CD4-positive, alpha-beta T cell (primary cell): ENCODE measurements at regions not wholly inside any gene's neighbourhood (a gene's known extent, or its start where the extent isn't known, plus 50 kb on each side); places are given as distances from the start of the nearest gene placed in this dataset.

ENCODE experiments used
- ATAC-seq: fragments of 200-7000 bp; cut with Tn5 transposase; one replicate; pipeline ENCODE4 v1.10.0; 2022; ENCODE audit warnings: mild to moderate bottlenecking; ENCODE audit not compliant: poor library complexity
- CTCF ChIA-PET: fragments of 350-600 bp; sonication (Branson Sonifier 250); formaldehyde crosslinking; loops from one replicate; lab custom pipeline; 2021; ENCODE audit warnings: antibody characterized with exemption, inconsistent platforms; lab: Charles Lee
- POLR2A ChIA-PET: fragments of 350-600 bp; sonication (Branson Sonifier 250); formaldehyde crosslinking; loops from one replicate; lab custom pipeline; 2021; ENCODE audit warnings: antibody characterized with exemption, inconsistent platforms; lab: Charles Lee
- DNase-seq, 14 experiments: peaks; one replicate each; pipeline ENCODE4 v3.0.0-alpha.2; 2013 to 2020; ENCODE audit warnings: mixed read lengths in 2 of 14
- H3K27ac ChIP-seq, 2 donors: one replicate each; pipeline versions ENCODE4 v1.5.1 to v1.7.0; 2013; ENCODE audit warnings: low read length in 2 of 2, low read depth in 1 of 2, mild to moderate bottlenecking in 1 of 2
- H3K27me3 ChIP-seq, 2 experiments: 1 replicate in 1 of 2; 2 replicates in 1 of 2; pipeline versions ENCODE4 v1.6.1 to v1.7.0; 2013; ENCODE audit warnings: low read length in 2 of 2, control low read depth in 1 of 2, mild to moderate bottlenecking in 1 of 2, moderate library complexity in 1 of 2; ENCODE audit not compliant: insufficient read depth in 2 of 2, control insufficient read depth in 1 of 2
- H3K36me3 ChIP-seq: one replicate; pipeline ENCODE4 v1.6.1; 2013; ENCODE audit warnings: low read length, control low read depth; ENCODE audit not compliant: insufficient read depth
- H3K4me1 ChIP-seq: one replicate; pipeline ENCODE4 v1.6.1; 2013; ENCODE audit warnings: low read length, control low read depth; ENCODE audit not compliant: insufficient read depth
- H3K4me3 ChIP-seq: one replicate; pipeline ENCODE4 v1.5.1; 2013; ENCODE audit warnings: mild to moderate bottlenecking, low read length, moderate library complexity
- H3K9me3 ChIP-seq, 2 experiments: 1 replicate in 1 of 2; 2 replicates in 1 of 2; pipeline versions ENCODE4 v1.6.1 to v1.7.0; 2013; ENCODE audit warnings: low read length in 2 of 2, mild to moderate bottlenecking in 2 of 2, control low read depth in 1 of 2, moderate library complexity in 1 of 2; ENCODE audit not compliant: control insufficient read depth in 1 of 2, insufficient read depth in 1 of 2
- H3K27ac Mint-ChIP-seq: one replicate; pipeline ENCODE4 v1.8.0; 2020; ENCODE audit warnings: mixed read lengths
- H3K27me3 Mint-ChIP-seq: one replicate; pipeline ENCODE4 v1.8.0; 2021; ENCODE audit warnings: mixed read lengths
- H3K36me3 Mint-ChIP-seq: one replicate; pipeline ENCODE4 v1.8.0; 2021; ENCODE audit warnings: low read depth, mixed read lengths
- H3K4me1 Mint-ChIP-seq: one replicate; pipeline ENCODE4 v1.8.0; 2021; ENCODE audit warnings: low read depth, mixed read lengths
- H3K4me3 Mint-ChIP-seq: one replicate; pipeline ENCODE4 v1.8.0; 2020; ENCODE audit warnings: mild to moderate bottlenecking, mixed read lengths
- H3K9me3 Mint-ChIP-seq: one replicate; pipeline ENCODE4 v1.8.0; 2020; ENCODE audit warnings: mixed read lengths
- intact Hi-C, 2 experiments: fragments of 100-400 bp; cut with DNase I in 1 of 2; cut with micrococcal nuclease in 1 of 2; formaldehyde crosslinking; loops; one replicate each; pipeline versions ENCODE4 v1.15.1 to v1.9.0; 2023 to 2025; cut with DNase I, micrococcal nuclease
- TF ChIP-seq, protein P1 (sequence below): fragments of 200-600 bp; IDR thresholded peaks from one replicate; pipeline ENCODE4 v1.8.0; 2022; ENCODE audit warnings: antibody characterized with exemption, mild to moderate bottlenecking

DNA sequence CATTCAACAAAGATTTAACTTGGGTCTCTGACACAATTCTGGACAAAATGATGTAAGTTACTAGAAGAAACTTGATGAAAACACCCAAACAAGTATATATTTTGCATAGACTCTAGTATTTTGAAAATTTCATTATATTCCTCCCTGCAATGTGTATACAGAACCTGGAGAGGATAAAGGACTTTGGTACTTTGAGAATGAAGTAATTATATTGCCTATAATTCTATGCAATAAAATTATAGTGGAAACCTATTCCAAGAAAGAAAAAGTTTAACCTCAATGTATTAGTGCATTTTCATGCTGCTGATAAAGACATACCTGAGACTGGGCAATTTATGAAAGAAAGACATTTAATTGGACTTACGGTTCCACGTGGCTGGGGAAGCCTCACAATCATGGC is 1146.1 kb downstream of the KCNT2 start:
- no peaks in the 10 kb centered on the region for H3K9me3 Mint-ChIP-seq
- POLR2A ChIA-PET: no interaction called here
- intact Hi-C loops: no loop called here
- no peaks in the 10 kb centered on the region for H3K4me1 ChIP-seq
- DNase-seq: no peak
- TF ChIP-seq, protein P1, sequence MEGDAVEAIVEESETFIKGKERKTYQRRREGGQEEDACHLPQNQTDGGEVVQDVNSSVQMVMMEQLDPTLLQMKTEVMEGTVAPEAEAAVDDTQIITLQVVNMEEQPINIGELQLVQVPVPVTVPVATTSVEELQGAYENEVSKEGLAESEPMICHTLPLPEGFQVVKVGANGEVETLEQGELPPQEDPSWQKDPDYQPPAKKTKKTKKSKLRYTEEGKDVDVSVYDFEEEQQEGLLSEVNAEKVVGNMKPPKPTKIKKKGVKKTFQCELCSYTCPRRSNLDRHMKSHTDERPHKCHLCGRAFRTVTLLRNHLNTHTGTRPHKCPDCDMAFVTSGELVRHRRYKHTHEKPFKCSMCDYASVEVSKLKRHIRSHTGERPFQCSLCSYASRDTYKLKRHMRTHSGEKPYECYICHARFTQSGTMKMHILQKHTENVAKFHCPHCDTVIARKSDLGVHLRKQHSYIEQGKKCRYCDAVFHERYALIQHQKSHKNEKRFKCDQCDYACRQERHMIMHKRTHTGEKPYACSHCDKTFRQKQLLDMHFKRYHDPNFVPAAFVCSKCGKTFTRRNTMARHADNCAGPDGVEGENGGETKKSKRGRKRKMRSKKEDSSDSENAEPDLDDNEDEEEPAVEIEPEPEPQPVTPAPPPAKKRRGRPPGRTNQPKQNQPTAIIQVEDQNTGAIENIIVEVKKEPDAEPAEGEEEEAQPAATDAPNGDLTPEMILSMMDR: no peak
- CTCF ChIA-PET: no interaction called here
- H3K27me3 ChIP-seq: no peaks in the 10 kb centered on the region
- ATAC-seq: no peak
- no peaks in the 10 kb centered on the region for H3K4me1 Mint-ChIP-seq
- H3K4me3 Mint-ChIP-seq: no peak overlapping the region
- no peaks in the 10 kb centered on the region for H3K9me3 ChIP-seq
- H3K27ac ChIP-seq: no peak overlapping the region
- no peaks in the 10 kb centered on the region for H3K36me3 Mint-ChIP-seq
- H3K27me3 Mint-ChIP-seq: no peaks in the 10 kb centered on the region
- no peaks in the 10 kb centered on the region for H3K36me3 ChIP-seq
- no peak overlapping the region for H3K4me3 ChIP-seq
- no peak overlapping the region for H3K27ac Mint-ChIP-seq

DNA sequence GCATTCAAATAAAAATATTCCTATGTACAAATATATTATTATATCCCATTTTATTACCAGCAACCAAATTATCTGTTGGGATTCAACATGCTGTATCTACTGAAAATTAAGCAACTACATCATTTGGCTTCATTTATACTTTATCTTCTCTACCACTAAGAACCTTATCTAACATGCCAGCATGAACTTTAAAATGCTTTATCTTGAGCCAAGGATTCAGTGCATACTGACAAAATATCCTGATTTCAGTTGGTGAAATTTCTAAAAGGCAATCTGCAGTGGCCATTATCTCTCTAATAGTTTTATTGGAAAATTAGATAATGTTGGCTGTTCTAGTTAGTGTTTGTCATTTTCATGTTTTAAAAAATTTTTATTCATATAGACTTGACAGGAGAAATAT is 1149.9 kb downstream of the KCNT2 start:
- TF ChIP-seq, protein P1: no peak
- Histone ChIP-seq H3K4me3 (no peak overlapping the region), H3K27ac (no peak overlapping the region), H3K4me1 (no peaks in the 10 kb centered on the region), H3K27me3 (no peaks in the 10 kb centered on the region), H3K9me3 (no peaks in the 10 kb centered on the region), H3K36me3 (no peaks in the 10 kb centered on the region)
- CTCF ChIA-PET: no interaction called here
- POLR2A ChIA-PET: no interaction called here
- H3K27ac Mint-ChIP-seq: no peak overlapping the region
- no peaks in the 10 kb centered on the region for H3K36me3 Mint-ChIP-seq
- H3K4me3 Mint-ChIP-seq: no peak overlapping the region
- H3K9me3 Mint-ChIP-seq: peaks cover 5% of the 10 kb centered on the region
- H3K27me3 Mint-ChIP-seq: no peaks in the 10 kb centered on the region
- ATAC-seq (no peak), DNase-seq (no peak)
- no peaks in the 10 kb centered on the region for H3K4me1 Mint-ChIP-seq
- intact Hi-C loops: no loop called here

DNA sequence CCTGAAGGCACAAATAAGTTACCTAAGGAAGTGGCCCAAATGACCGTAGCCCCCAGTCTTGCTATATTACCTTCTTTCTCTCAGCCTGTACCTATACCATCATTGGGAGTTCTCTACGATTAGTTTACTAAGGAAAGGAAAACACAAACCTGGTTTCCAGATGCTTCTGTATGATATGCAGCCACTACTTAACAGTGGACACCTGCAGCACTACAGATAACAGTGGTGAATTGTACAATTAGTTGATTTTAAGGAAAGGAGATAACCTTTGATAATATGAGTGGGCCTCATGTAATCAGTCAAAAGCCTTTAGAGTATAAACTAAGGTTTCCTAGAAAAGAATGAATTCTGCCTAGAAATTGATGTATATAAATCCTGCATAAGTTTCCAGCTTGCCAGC is 1157.4 kb downstream of the KCNT2 start:
- Mint-ChIP-seq H3K27me3 (no peaks in the 10 kb centered on the region), H3K4me1 (no peaks in the 10 kb centered on the region), H3K9me3 (no peaks in the 10 kb centered on the region), H3K4me3 (no peak overlapping the region), H3K27ac (no peak overlapping the region), H3K36me3 (no peaks in the 10 kb centered on the region)
- TF ChIP-seq, protein P1: no peak
- no peaks in the 10 kb centered on the region for H3K36me3 ChIP-seq
- DNase-seq (no peak), ATAC-seq (no peak)
- H3K9me3 ChIP-seq: no peaks in the 10 kb centered on the region
- H3K27ac ChIP-seq: no peak overlapping the region
- H3K4me1 ChIP-seq: no peaks in the 10 kb centered on the region
- no peak overlapping the region for H3K4me3 ChIP-seq
- POLR2A ChIA-PET: no interaction called here
- H3K27me3 ChIP-seq: no peaks in the 10 kb centered on the region
- intact Hi-C loops: no loop called here
- CTCF ChIA-PET: no interaction called here
